A549 (cell line): ENCODE measurements at regions not wholly inside any gene's neighbourhood (a gene's known extent, or its start where the extent isn't known, plus 50 kb on each side); places are given as distances from the start of the nearest gene placed in this dataset.

Experiments
- FOXS1 ChIP-seq: fragments of 250-450 bp; sonication (Bioruptor Pico); IDR thresholded peaks from 2 replicates; pipeline ENCODE4 v1.5.0; 2020; ENCODE audit warnings: mild to moderate bottlenecking, moderate library complexity
- JUN ChIP-seq, 2 experiments: fragments of >200 bp; sonication (Bioruptor Twin); formaldehyde crosslinking; IDR thresholded peaks; 2 replicates in 1 of 2; 3 replicates in 1 of 2; pipeline ENCODE4 v1.6.1; 2016 to 2017
- MYC ChIP-seq: IDR thresholded peaks from 2 replicates; pipeline ENCODE4 v1.6.1; 2012; ENCODE audit warnings: mild to moderate bottlenecking, inconsistent platforms, low read length, improper control_type of control experiment, borderline replicate concordance
- POLR2A ChIP-seq: IDR thresholded peaks from 2 replicates; pipeline ENCODE4 v1.6.1; 2012; ENCODE audit warnings: mild to moderate bottlenecking, low read length
- RARB ChIP-seq: fragments of 250-450 bp; sonication (Bioruptor Pico); IDR thresholded peaks from 2 replicates; pipeline ENCODE4 v1.8.0; 2021; ENCODE audit warnings: mild to moderate bottlenecking, moderate library complexity
- TF ChIP-seq, protein P1 (sequence below): IDR thresholded peaks from 2 replicates; pipeline ENCODE4 v1.6.1; 2012; ENCODE audit warnings: low read depth, borderline replicate concordance
- TF ChIP-seq, protein P2 (sequence below): fragments of >200 bp; sonication (Bioruptor Twin); formaldehyde crosslinking; IDR thresholded peaks from 3 replicates; pipeline ENCODE4 v1.5.1; 2016

DNA sequence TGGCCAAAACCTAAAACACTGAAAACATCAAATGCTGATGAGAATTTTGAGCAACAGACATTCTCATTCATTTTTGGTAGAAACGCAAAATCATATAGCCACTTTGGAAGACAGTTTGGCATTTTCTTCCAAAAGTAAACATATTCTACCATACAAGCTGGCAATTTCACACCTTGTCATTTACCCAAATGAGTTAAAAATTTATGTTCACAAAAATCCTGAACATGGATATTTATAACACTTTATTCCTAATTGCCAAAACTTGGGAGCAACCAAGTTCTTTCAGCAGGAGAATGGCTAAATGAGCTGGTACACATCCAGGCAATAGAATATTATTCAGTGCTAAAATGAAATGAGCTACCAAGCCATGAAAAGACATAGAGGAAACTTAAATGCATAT, 1270.1 kb upstream of the ACO1 start:
- TF ChIP-seq POLR2A, result no peak
- TF ChIP-seq, protein P1, sequence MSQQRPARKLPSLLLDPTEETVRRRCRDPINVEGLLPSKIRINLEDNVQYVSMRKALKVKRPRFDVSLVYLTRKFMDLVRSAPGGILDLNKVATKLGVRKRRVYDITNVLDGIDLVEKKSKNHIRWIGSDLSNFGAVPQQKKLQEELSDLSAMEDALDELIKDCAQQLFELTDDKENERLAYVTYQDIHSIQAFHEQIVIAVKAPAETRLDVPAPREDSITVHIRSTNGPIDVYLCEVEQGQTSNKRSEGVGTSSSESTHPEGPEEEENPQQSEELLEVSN, result no peak
- TF ChIP-seq, protein P2, sequence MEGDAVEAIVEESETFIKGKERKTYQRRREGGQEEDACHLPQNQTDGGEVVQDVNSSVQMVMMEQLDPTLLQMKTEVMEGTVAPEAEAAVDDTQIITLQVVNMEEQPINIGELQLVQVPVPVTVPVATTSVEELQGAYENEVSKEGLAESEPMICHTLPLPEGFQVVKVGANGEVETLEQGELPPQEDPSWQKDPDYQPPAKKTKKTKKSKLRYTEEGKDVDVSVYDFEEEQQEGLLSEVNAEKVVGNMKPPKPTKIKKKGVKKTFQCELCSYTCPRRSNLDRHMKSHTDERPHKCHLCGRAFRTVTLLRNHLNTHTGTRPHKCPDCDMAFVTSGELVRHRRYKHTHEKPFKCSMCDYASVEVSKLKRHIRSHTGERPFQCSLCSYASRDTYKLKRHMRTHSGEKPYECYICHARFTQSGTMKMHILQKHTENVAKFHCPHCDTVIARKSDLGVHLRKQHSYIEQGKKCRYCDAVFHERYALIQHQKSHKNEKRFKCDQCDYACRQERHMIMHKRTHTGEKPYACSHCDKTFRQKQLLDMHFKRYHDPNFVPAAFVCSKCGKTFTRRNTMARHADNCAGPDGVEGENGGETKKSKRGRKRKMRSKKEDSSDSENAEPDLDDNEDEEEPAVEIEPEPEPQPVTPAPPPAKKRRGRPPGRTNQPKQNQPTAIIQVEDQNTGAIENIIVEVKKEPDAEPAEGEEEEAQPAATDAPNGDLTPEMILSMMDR, result no peak
- TF ChIP-seq FOXS1, result no peak
- no peak for TF ChIP-seq MYC
- no peak for TF ChIP-seq JUN (IDR thresholded peaks at IDR 0.05)
- no peak for TF ChIP-seq RARB
